Endothelial cell of umbilical vein (primary cell): ENCODE measurements at regions not wholly inside any gene's neighbourhood (a gene's known extent, or its start where the extent isn't known, plus 50 kb on each side); places are given as distances from the start of the nearest gene placed in this dataset.

Experiments
- BruUV-seq: library from RNA; stranded (reverse); fragments of 400-500 nt; replicated peaks from 2 replicates; lab custom pipeline; 2021; lab: Mats Ljungman, UMichigan
- CTCF ChIA-PET: fragments of 300-600, 350-600 bp; sonication (Branson Sonifier 250); formaldehyde crosslinking; loops from one replicate; lab custom pipeline; 2021; ENCODE audit warnings: antibody characterized with exemption, inconsistent platforms; lab: Charles Lee
- POLR2A ChIA-PET: fragments of 300-600, 350-600 bp; sonication (Branson Sonifier 250); formaldehyde crosslinking; loops from one replicate; lab custom pipeline; 2021; ENCODE audit warnings: antibody characterized with exemption, inconsistent platforms; lab: Charles Lee
- DNase-seq: peaks from one replicate; pipeline ENCODE4 v3.0.0-alpha.2; 2011; ENCODE audit warnings: low read depth, low spot score
- FAIRE-seq: peaks from 2 replicates; lab custom pipeline; 2011; peaks lifted over from hg19 to GRCh38; lab: Jason Lieb, UNC
- H2AFZ ChIP-seq: 2 replicates; pipeline ENCODE4 v1.6.0; 2012; ENCODE audit warnings: low read depth, low read length, control low read depth, inconsistent platforms
- H3K27ac ChIP-seq: 2 replicates; pipeline ENCODE4 v1.5.1; 2011; ENCODE audit warnings: low read depth, mild to moderate bottlenecking, control low read depth, low read length, moderate library complexity; ENCODE audit not compliant: insufficient read depth
- H3K27me3 ChIP-seq, 2 experiments: 2 replicates each; pipeline versions ENCODE4 v1.6.0 to v1.6.1; 2011; ENCODE audit warnings: low read length in 2 of 2, mixed read lengths in 1 of 2; ENCODE audit not compliant: control insufficient read depth in 2 of 2, insufficient read depth in 2 of 2
- H3K36me3 ChIP-seq, 2 experiments: 2 replicates in 1 of 2; 3 replicates in 1 of 2; pipeline ENCODE4 v1.5.1; 2011; ENCODE audit warnings: low read length in 2 of 2, mild to moderate bottlenecking in 1 of 2, moderate library complexity in 1 of 2; ENCODE audit not compliant: control insufficient read depth in 2 of 2, insufficient read depth in 2 of 2; ENCODE audit errors: extremely low read depth in 1 of 2
- H3K4me1 ChIP-seq: 3 replicates; pipeline ENCODE4 v1.5.1; 2011; ENCODE audit warnings: mild to moderate bottlenecking, low read length; ENCODE audit not compliant: control insufficient read depth, insufficient read depth; ENCODE audit errors: extremely low read depth
- H3K4me2 ChIP-seq: 2 replicates; pipeline ENCODE4 v1.6.1; 2011; ENCODE audit warnings: low read length, control low read depth, mixed read lengths; ENCODE audit not compliant: insufficient read depth
- H3K4me3 ChIP-seq, 3 experiments: fragments of 200-600 bp in 1 of 3; sonication (generic), shearing (Covaris generic) in 1 of 3; replicated peaks in 1 of 3; 2 replicates each; pipeline ENCODE4 v1.5.1; 2011 to 2016; ENCODE audit warnings: control low read depth in 3 of 3, low read length in 3 of 3, mild to moderate bottlenecking in 2 of 3, inconsistent platforms in 1 of 3, low read depth in 1 of 3, moderate library complexity in 1 of 3; ENCODE audit not compliant: insufficient read depth in 1 of 3
- H3K79me2 ChIP-seq: 2 replicates; pipeline ENCODE4 v1.6.0; 2012; ENCODE audit warnings: low read length, inconsistent platforms; ENCODE audit not compliant: control insufficient read depth, insufficient read depth
- H3K9ac ChIP-seq: replicated peaks from 2 replicates; pipeline ENCODE3; 2011; ENCODE audit warnings: low read length, control low read depth; ENCODE audit not compliant: insufficient read depth; ENCODE audit errors: extremely low read depth
- H3K9me1 ChIP-seq: replicated peaks from 3 replicates; pipeline ENCODE4 v1.6.0; 2011; ENCODE audit warnings: mild to moderate bottlenecking, low read length; ENCODE audit not compliant: control insufficient read depth, insufficient read depth; ENCODE audit errors: extremely low read depth
- H3K9me3 ChIP-seq: replicated peaks from 2 replicates; pipeline ENCODE4 v1.5.1; 2012; ENCODE audit warnings: low read length, inconsistent platforms; ENCODE audit not compliant: control insufficient read depth, insufficient read depth
- H4K20me1 ChIP-seq: replicated peaks from 2 replicates; pipeline ENCODE3; 2011; ENCODE audit warnings: mild to moderate bottlenecking, low read length; ENCODE audit not compliant: control insufficient read depth, insufficient read depth; ENCODE audit errors: extremely low read depth
- EZH2 ChIP-seq: IDR thresholded peaks from 2 replicates; pipeline ENCODE4 v1.6.1; 2012; ENCODE audit warnings: borderline replicate concordance, low read depth, mild to moderate bottlenecking, moderate library complexity, low read length, inconsistent platforms; ENCODE audit not compliant: severe bottlenecking
- FOS ChIP-seq: IDR thresholded peaks from 2 replicates; pipeline ENCODE4 v1.6.1; 2011; ENCODE audit warnings: mild to moderate bottlenecking, low read length, moderate library complexity, borderline replicate concordance; ENCODE audit not compliant: insufficient read depth
- GATA2 ChIP-seq: IDR thresholded peaks from 2 replicates; pipeline ENCODE4 v1.7.0; 2011; ENCODE audit warnings: low read depth, mild to moderate bottlenecking, moderate library complexity, mixed read lengths, low read length; ENCODE audit not compliant: insufficient read length, insufficient read depth
- JUN ChIP-seq: IDR thresholded peaks from 2 replicates; pipeline ENCODE4 v1.6.1; 2011; ENCODE audit warnings: borderline replicate concordance, low read depth; ENCODE audit not compliant: insufficient read length, insufficient read depth
- MYC ChIP-seq: IDR thresholded peaks from one replicate; pipeline ENCODE4 v1.6.1; 2011; ENCODE audit warnings: mild to moderate bottlenecking, low read depth, low read length
- POLR2A ChIP-seq: IDR thresholded peaks from 2 replicates; pipeline ENCODE4 v1.6.1; 2012; ENCODE audit warnings: low read depth, mild to moderate bottlenecking, control low read depth, low read length
- POLR2AphosphoS5 ChIP-seq: IDR thresholded peaks from 2 replicates; pipeline ENCODE4 v1.6.1; 2012; ENCODE audit warnings: low read depth, mild to moderate bottlenecking, control low read depth, low read length, moderate library complexity; ENCODE audit not compliant: insufficient read depth
- dilution Hi-C: fragments of 300-500 bp; cut with MboI; formaldehyde crosslinking; loops from one replicate; pipeline ENCODE4 v1.15.0; 2019; ENCODE audit warnings: low sequenced_read_pairs; ENCODE audit not compliant: extremely low pct_ligation_motif_present
- intact Hi-C: fragments of 100-400 bp; cut with micrococcal nuclease; formaldehyde crosslinking; loops from one replicate; pipeline ENCODE4 v1.10.0; 2022
- TF ChIP-seq, protein P1 (sequence below): IDR thresholded peaks from 2 replicates; pipeline ENCODE4 v1.6.1; 2011; ENCODE audit not compliant: insufficient read depth, insufficient read length
- TF ChIP-seq, protein P2 (sequence below), 2 donors: IDR thresholded peaks; 1 replicate in 1 of 2; 2 replicates in 1 of 2; pipeline ENCODE4 v1.5.1; 2011; ENCODE audit warnings: low read length in 2 of 2, mild to moderate bottlenecking in 2 of 2, moderate library complexity in 2 of 2, control low read depth in 1 of 2, inconsistent platforms in 1 of 2, low read depth in 1 of 2; ENCODE audit not compliant: insufficient read depth in 1 of 2; ENCODE audit errors: extremely low read depth in 1 of 2

DNA sequence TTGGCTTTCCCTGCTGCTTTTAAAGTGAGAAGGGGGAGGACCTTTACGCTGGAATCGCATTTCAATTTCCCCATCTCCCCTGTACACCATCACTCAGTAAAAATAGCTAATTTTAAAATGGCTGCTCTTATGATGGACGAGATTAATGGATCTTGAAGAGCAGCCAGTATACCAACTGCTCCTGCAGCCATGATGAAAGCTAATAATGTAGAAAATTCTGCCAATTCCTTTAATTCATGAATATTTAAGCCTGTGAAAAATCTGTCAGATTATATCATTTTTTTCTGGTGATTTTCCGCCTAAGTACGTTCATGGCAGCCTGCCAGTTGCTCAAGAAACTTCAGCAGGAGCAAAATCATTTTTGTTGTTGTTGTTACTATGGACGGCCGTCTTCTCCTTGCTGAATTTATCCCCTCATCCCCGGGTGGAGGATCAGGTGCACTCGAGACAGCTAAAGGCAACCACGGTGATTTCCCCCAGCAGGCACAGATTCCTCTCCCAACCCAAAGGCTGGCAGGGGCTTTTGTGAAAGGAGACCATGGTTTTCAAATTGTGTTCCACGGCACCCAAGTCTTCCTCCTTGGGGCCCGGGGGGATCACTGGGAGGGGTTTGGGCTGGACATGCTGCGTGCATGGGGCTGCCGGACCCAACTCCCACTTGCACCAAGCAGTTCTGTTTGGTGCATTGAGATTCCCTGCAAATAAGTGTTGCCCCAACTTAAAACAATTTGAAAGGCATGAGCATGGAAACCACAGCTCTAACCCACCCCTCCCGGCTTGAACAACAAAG is 289.6 kb downstream of the UACA start:
- peak overlapping the region in 1 of 3 experiments; percentile 27 for H3K4me3 ChIP-seq
- peak overlapping the region; percentile 95 for H2AFZ ChIP-seq
- no peaks in the 10 kb centered on the region for H3K79me2 ChIP-seq
- peak overlapping the region; percentile 79 for H3K4me2 ChIP-seq
- TF ChIP-seq EZH2, result no peak
- TF ChIP-seq MYC, result no peak
- TF ChIP-seq POLR2AphosphoS5, result no peak
- TF ChIP-seq, protein P1, sequence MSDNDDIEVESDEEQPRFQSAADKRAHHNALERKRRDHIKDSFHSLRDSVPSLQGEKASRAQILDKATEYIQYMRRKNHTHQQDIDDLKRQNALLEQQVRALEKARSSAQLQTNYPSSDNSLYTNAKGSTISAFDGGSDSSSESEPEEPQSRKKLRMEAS, result no peak
- TF ChIP-seq FOS, result no peak
- no peak for TF ChIP-seq POLR2A
- no peak for TF ChIP-seq GATA2
- TF ChIP-seq, protein P2, sequence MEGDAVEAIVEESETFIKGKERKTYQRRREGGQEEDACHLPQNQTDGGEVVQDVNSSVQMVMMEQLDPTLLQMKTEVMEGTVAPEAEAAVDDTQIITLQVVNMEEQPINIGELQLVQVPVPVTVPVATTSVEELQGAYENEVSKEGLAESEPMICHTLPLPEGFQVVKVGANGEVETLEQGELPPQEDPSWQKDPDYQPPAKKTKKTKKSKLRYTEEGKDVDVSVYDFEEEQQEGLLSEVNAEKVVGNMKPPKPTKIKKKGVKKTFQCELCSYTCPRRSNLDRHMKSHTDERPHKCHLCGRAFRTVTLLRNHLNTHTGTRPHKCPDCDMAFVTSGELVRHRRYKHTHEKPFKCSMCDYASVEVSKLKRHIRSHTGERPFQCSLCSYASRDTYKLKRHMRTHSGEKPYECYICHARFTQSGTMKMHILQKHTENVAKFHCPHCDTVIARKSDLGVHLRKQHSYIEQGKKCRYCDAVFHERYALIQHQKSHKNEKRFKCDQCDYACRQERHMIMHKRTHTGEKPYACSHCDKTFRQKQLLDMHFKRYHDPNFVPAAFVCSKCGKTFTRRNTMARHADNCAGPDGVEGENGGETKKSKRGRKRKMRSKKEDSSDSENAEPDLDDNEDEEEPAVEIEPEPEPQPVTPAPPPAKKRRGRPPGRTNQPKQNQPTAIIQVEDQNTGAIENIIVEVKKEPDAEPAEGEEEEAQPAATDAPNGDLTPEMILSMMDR (IDR thresholded peaks at IDR 0.05; ENCODE audit: extremely low read depth in 1 of 2, insufficient read depth in 1 of 2, low read depth in 1 of 2, low read length in 2 of 2), result no peak
- no peak for TF ChIP-seq JUN
- peaks cover 26% of the 10 kb centered on the region for H3K4me1 ChIP-seq
- peak; percentile 12 for FAIRE-seq
- H3K27ac ChIP-seq, result peak overlapping the region; percentile 88
- ChIA-PET POLR2A (interaction anchor here (1.0 kb wide), 1 partner anchor 377 kb away, joined by 3 read pairs; no protein-coding TSS in a partner anchor), CTCF (interaction anchor here (1.4 to 1.9 kb wide), 3 partner anchors 10 to 998 kb away, joined by 3 to 5 read pairs (median 4); no protein-coding TSS in a partner anchor)
- intact Hi-C loops (loop anchor here (2.0 to 10.0 kb wide), 2 partner anchors 203 to 719 kb away; no protein-coding TSS in a partner anchor), dilution Hi-C loops (no loop called here)
- H3K9me1 ChIP-seq, result no peaks in the 10 kb centered on the region
- no TSS peak for BruUV-seq
- peak; percentile 38 for DNase-seq
- H4K20me1 ChIP-seq, result no peaks in the 10 kb centered on the region
- H3K27me3 ChIP-seq, result no peaks in the 10 kb centered on the region
- no peaks in the 10 kb centered on the region for H3K36me3 ChIP-seq
- H3K9ac ChIP-seq, result peak overlapping the region; percentile 49
- H3K9me3 ChIP-seq, result no peaks in the 10 kb centered on the region
